ENCODE measurements at regions not wholly inside any gene's neighbourhood (a gene's known extent, or its start where the extent isn't known, plus 50 kb on each side); places are given as distances from the start of the nearest gene placed in this dataset.
"Not testable (repeated sequence)": the region's sequence is repeated elsewhere in the genome, so short reads cannot be mapped to it uniquely, and the experiment has no call there.

GRCh38 chr3:73999501-73999900, 374.8 kb upstream of the PDZRN3 start (continued):
- TF ChIP-seq ZBTB33 (IDR thresholded peaks at IDR 0.05; ENCODE audit: borderline replicate concordance, low read depth): no peak
- TF ChIP-seq POLR2AphosphoS5 (IDR thresholded peaks at IDR 0.05; ENCODE audit: low read depth, low read length): no peak
- no peak for TF ChIP-seq TEAD4 (IDR thresholded peaks at IDR 0.05; ENCODE audit: borderline replicate concordance, insufficient read depth)
- TF ChIP-seq JUND (IDR thresholded peaks at IDR 0.05): no peak
- no peak for TF ChIP-seq RXRA (IDR thresholded peaks at IDR 0.05; ENCODE audit: borderline replicate concordance, low read depth)
- TF ChIP-seq FOXJ3 (CRISPR knock-in tag; IDR thresholded peaks at IDR 0.05): no peak
- no peak for TF ChIP-seq USF1 (IDR thresholded peaks at IDR 0.05; ENCODE audit: borderline replicate concordance, low read depth)
- TF ChIP-seq NFIC (IDR thresholded peaks at IDR 0.05; ENCODE audit: borderline replicate concordance): no peak
- TF ChIP-seq NRF1 (IDR thresholded peaks at IDR 0.05; ENCODE audit: low read depth, low read length): no peak

- WGBS (ENCODE audit: low lambda C conversion rate): 66% methylated on average over 6 of the region's 19 CpGs
- not testable (repeated sequence) for H3K36me3 ChIP-seq (replicated peaks in 1 of 2; ENCODE audit: control insufficient read depth in 1 of 2, insufficient read depth in 2 of 2, low read length in 1 of 2)
These were observed 365.9 kb upstream of the PDZRN3 start for GRCh38 chr3:73990691-73991090.

GRCh38 chr3:73966733-73967132, 342.0 kb upstream of the PDZRN3 start:
- no peaks in the 10 kb centered on the region for H3F3A ChIP-seq (replicated peaks; ENCODE audit: insufficient read depth)
- H3K4me2 ChIP-seq: no peak overlapping the region
- H3K9ac ChIP-seq: no peak overlapping the region
- H3K27ac ChIP-seq (ENCODE audit: low read depth in 2 of 2, low read length in 1 of 2): no peak overlapping the region
- DNase-seq: no peak
- no peaks in the 10 kb centered on the region for H3K79me2 ChIP-seq (ENCODE audit: insufficient read depth)
- no peaks in the 10 kb centered on the region for H3K9me2 ChIP-seq
- 4% methylated on average over 4 of the region's 4 CpGs for WGBS (ENCODE audit: low lambda C conversion rate)
- ChIA-PET CTCF (no interaction called here), POLR2A (no interaction called here)
- no peaks in the 10 kb centered on the region for H3K4me1 ChIP-seq (ENCODE audit: control insufficient read depth in 1 of 2, insufficient read depth in 2 of 2, low read depth in 1 of 2, low read length in 1 of 2)
- no peaks in the 10 kb centered on the region for H4K20me1 ChIP-seq (ENCODE audit: insufficient read depth)
- no peaks in the 10 kb centered on the region for H3K27me3 ChIP-seq (ENCODE audit: insufficient read depth)
- TF ChIP-seq RXRA (IDR thresholded peaks at IDR 0.05; ENCODE audit: borderline replicate concordance, low read depth) (no peak), GABPA (IDR thresholded peaks at IDR 0.05; ENCODE audit: low read depth) (no peak), NFIC (IDR thresholded peaks at IDR 0.05; ENCODE audit: borderline replicate concordance) (no peak), MEF2A (IDR thresholded peaks at IDR 0.05; ENCODE audit: borderline replicate concordance, low read depth) (no peak), CTCF (IDR thresholded peaks at IDR 0.05) (no peak), REST (IDR thresholded peaks at IDR 0.05; ENCODE audit: low read depth, low read length) (no peak), ZBTB33 (IDR thresholded peaks at IDR 0.05; ENCODE audit: borderline replicate concordance, low read depth) (no peak), POLR2AphosphoS5 (IDR thresholded peaks at IDR 0.05; ENCODE audit: low read depth, low read length) (no peak)
- no peaks in the 10 kb centered on the region for H3K36me3 ChIP-seq (replicated peaks in 1 of 2; ENCODE audit: control insufficient read depth in 1 of 2, insufficient read depth in 2 of 2, low read length in 1 of 2)
- no peak overlapping the region for H2AFZ ChIP-seq (ENCODE audit: low read depth)
- H3K4me3 ChIP-seq (ENCODE audit: low read depth in 2 of 2, low read length in 1 of 2): no peak overlapping the region
- no peaks in the 10 kb centered on the region for H3K9me3 ChIP-seq

More at GRCh38 chr3:73990691-73991090, 365.9 kb upstream of the PDZRN3 start:
- DNase-seq; POLR2A ChIA-PET; H4K20me1 ChIP-seq (ENCODE audit: insufficient read depth); H3K4me3 ChIP-seq (ENCODE audit: low read depth in 2 of 2, low read length in 1 of 2); H3K4me2 ChIP-seq; H3K4me1 ChIP-seq (ENCODE audit: control insufficient read depth in 1 of 2, insufficient read depth in 2 of 2, low read depth in 1 of 2, low read length in 1 of 2); H3F3A ChIP-seq (replicated peaks; ENCODE audit: insufficient read depth); H2AFZ ChIP-seq (ENCODE audit: low read depth); H3K27me3 ChIP-seq (ENCODE audit: insufficient read depth); H3K27ac ChIP-seq (ENCODE audit: low read depth in 2 of 2, low read length in 1 of 2); H3K79me2 ChIP-seq (ENCODE audit: insufficient read depth); H3K9ac ChIP-seq; CTCF ChIA-PET; H3K9me2 ChIP-seq; H3K9me3 ChIP-seq: not testable (repeated sequence)
